Activated CD4-positive, alpha-beta memory T cell treated with anti-CD3 and anti-CD28 coated beads, Interleukin-2, amount 10 ng/mL, durations not matched to agents 7 days and 5 days (primary cell): ENCODE measurements at regions not wholly inside any gene's neighbourhood (a gene's known extent, or its start where the extent isn't known, plus 50 kb on each side); places are given as distances from the start of the nearest gene placed in this dataset.

Experiments used
- CTCF ChIA-PET: fragments of 350-600 bp; sonication (Branson Sonifier 250); formaldehyde crosslinking; loops from one replicate; lab custom pipeline; 2021; ENCODE audit warnings: antibody characterized with exemption, inconsistent platforms; lab: Charles Lee
- POLR2A ChIA-PET: fragments of 350-600 bp; sonication (Branson Sonifier 250); formaldehyde crosslinking; loops from one replicate; lab custom pipeline; 2021; ENCODE audit warnings: antibody characterized with exemption; lab: Charles Lee
- DNase-seq: peaks from one replicate; pipeline ENCODE4 v3.0.0-alpha.2; 2020
- H3K27ac Mint-ChIP-seq: one replicate; pipeline ENCODE4 v1.8.0; 2021; ENCODE audit warnings: mild to moderate bottlenecking, mixed read lengths
- H3K27me3 Mint-ChIP-seq: one replicate; pipeline ENCODE4 v1.8.0; 2021; ENCODE audit warnings: mixed read lengths
- H3K36me3 Mint-ChIP-seq: one replicate; pipeline ENCODE4 v1.8.0; 2021; ENCODE audit warnings: low read depth, mixed read lengths
- H3K4me1 Mint-ChIP-seq: one replicate; pipeline ENCODE4 v1.8.0; 2021; ENCODE audit warnings: mixed read lengths
- H3K4me3 Mint-ChIP-seq: one replicate; pipeline ENCODE4 v1.8.0; 2021; ENCODE audit warnings: mild to moderate bottlenecking, mixed read lengths
- H3K9me3 Mint-ChIP-seq: one replicate; pipeline ENCODE4 v1.8.0; 2021; ENCODE audit warnings: mixed read lengths

- no peak overlapping the region for H3K27ac Mint-ChIP-seq
- no peak for DNase-seq
- CTCF ChIA-PET: no interaction called here
- H3K9me3 Mint-ChIP-seq: peaks cover 33% of the 10 kb centered on the region
- no peaks in the 10 kb centered on the region for H3K4me1 Mint-ChIP-seq
- POLR2A ChIA-PET: no interaction called here
- no peaks in the 10 kb centered on the region for H3K27me3 Mint-ChIP-seq
- H3K36me3 Mint-ChIP-seq: no peaks in the 10 kb centered on the region
- H3K4me3 Mint-ChIP-seq: no peak overlapping the region
These were observed 1472.6 kb downstream of the UQCRFS1 start for GRCh38 chr19:27740396-27740795.

DNA sequence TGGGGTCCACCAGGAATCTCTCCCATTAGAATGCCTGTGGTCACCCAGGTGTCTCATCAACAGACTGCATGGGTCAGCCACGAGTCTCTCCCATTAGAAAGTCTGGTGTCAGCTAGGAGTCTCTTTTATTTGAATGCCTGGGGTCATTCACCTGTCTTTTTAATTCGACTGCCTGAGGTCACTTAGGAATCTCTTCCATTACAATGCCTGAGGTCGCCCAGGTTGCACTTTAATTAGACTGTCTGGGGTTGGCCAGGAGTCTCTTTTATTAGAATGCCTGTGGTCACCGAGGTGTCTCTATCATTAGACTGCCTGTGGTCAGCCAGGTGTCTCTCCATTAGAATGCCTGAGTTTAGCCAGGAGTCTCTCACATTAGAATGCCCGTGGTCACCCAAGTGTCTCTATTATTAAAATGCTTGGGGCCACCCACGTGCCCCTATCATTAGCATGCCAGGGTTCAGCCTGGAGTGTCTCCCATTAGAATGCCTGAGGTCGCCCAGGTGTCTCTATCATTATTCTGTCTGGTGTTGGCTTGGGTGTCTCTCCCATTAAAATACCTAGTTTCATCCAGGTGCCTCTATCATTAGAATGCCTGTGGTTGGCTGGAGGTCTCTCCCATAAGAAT, 1474.3 kb downstream of the UQCRFS1 start:
- Mint-ChIP-seq H3K27ac (no peak overlapping the region), H3K36me3 (peaks cover 3% of the 10 kb centered on the region), H3K4me3 (no peak overlapping the region), H3K9me3 (peaks cover 42% of the 10 kb centered on the region), H3K4me1 (no peaks in the 10 kb centered on the region), H3K27me3 (no peaks in the 10 kb centered on the region)
- CTCF ChIA-PET: no interaction called here
- POLR2A ChIA-PET: no interaction called here
- DNase-seq: no peak

DNA sequence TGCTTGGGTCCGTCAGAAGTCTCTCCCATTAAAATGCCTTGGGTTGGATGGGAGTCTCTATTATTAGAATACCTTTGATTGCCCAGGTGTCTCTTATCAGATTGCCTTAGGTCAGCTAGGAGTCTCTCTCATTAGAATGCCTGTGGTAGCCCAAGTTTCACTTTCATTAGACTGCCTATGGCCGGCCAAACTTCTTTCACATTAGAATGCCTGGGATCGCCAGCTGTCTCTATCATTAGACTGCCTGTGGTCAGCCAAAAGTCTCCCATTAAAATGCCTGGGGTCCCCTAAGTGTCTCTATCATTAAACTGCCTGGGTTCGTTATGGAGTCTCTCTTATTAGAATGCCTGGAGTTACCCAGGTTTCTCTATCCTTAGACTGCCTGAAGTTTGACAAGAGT, 1476.7 kb downstream of the UQCRFS1 start:
- Mint-ChIP-seq H3K4me1 (no peaks in the 10 kb centered on the region), H3K9me3 (peaks cover 34% of the 10 kb centered on the region), H3K27ac (no peak overlapping the region), H3K27me3 (no peaks in the 10 kb centered on the region), H3K4me3 (no peak overlapping the region), H3K36me3 (peaks cover 4% of the 10 kb centered on the region)
- POLR2A ChIA-PET: no interaction called here
- no peak for DNase-seq
- CTCF ChIA-PET: no interaction called here

GRCh38 chr19:27735314-27735713, 1477.6 kb downstream of the UQCRFS1 start:
- H3K9me3 Mint-ChIP-seq: peaks cover 30% of the 10 kb centered on the region
- H3K27me3 Mint-ChIP-seq: no peaks in the 10 kb centered on the region
- ChIA-PET CTCF (no interaction called here), POLR2A (no interaction called here)
- no peak overlapping the region for H3K27ac Mint-ChIP-seq
- no peak overlapping the region for H3K4me3 Mint-ChIP-seq
- peaks cover 4% of the 10 kb centered on the region for H3K36me3 Mint-ChIP-seq
- no peaks in the 10 kb centered on the region for H3K4me1 Mint-ChIP-seq
- DNase-seq: no peak

DNA sequence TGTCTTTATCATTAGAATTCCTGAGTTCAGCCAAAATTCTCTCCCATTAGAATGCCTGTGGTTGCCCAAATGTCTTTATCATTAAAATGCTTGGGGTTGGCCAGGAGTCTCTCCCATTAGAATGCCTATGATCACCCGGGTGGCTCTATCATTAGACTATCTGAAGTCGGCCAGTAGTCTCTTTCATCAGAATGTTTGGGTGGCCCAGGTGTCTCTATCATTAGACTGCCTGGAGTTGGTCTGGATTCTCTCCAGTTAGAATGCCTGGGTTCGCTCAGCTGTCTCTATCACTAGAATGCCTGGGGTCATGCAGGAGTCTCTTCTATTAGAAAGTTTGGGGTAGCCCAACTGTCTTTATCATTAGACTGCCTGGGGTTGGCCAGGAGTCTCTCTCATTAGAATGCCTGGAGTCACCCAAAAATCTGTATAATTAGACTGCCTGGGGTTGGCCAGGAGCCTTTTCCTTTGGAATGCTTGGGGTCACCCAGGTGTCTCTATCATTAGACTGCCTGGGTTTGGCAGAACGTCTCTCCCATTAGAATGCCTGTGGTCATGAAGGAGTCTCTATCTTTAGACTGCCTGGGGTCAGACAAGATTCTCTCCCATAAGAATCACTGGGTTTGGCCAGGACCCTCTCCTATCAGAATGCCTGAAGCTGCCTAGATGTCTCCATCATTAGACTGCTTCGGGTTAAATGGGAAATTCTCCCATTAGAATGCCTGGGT, 1478.3 kb downstream of the UQCRFS1 start:
- ChIA-PET POLR2A (no interaction called here), CTCF (no interaction called here)
- Mint-ChIP-seq H3K4me3 (no peak overlapping the region), H3K4me1 (no peaks in the 10 kb centered on the region), H3K27me3 (no peaks in the 10 kb centered on the region), H3K27ac (no peak overlapping the region), H3K36me3 (peaks cover 4% of the 10 kb centered on the region), H3K9me3 (peaks cover 30% of the 10 kb centered on the region)
- DNase-seq: no peak

- H3K27me3 Mint-ChIP-seq: no peaks in the 10 kb centered on the region
- no peaks in the 10 kb centered on the region for H3K4me1 Mint-ChIP-seq
- peaks cover 4% of the 10 kb centered on the region for H3K36me3 Mint-ChIP-seq
- POLR2A ChIA-PET: no interaction called here
- no peak overlapping the region for H3K27ac Mint-ChIP-seq
- CTCF ChIA-PET: no interaction called here
- H3K4me3 Mint-ChIP-seq: no peak overlapping the region
- peaks cover 22% of the 10 kb centered on the region for H3K9me3 Mint-ChIP-seq
- DNase-seq: no peak
These were observed 1479.2 kb downstream of the UQCRFS1 start for GRCh38 chr19:27733551-27734266.

- no peaks in the 10 kb centered on the region for H3K4me1 Mint-ChIP-seq
- ChIA-PET POLR2A (no interaction called here), CTCF (no interaction called here)
- peaks cover 4% of the 10 kb centered on the region for H3K36me3 Mint-ChIP-seq
- peaks cover 16% of the 10 kb centered on the region for H3K9me3 Mint-ChIP-seq
- H3K27me3 Mint-ChIP-seq: no peaks in the 10 kb centered on the region
- DNase-seq: no peak
- H3K4me3 Mint-ChIP-seq: no peak overlapping the region
- no peak overlapping the region for H3K27ac Mint-ChIP-seq
These were observed 1483.6 kb downstream of the UQCRFS1 start for GRCh38 chr19:27729332-27729731.

GRCh38 chr19:27722625-27723024, 1490.3 kb downstream of the UQCRFS1 start:
- ChIA-PET CTCF (no interaction called here), POLR2A (no interaction called here)
- Mint-ChIP-seq H3K4me1 (no peaks in the 10 kb centered on the region), H3K27me3 (no peaks in the 10 kb centered on the region), H3K27ac (no peak overlapping the region), H3K4me3 (no peak overlapping the region), H3K9me3 (peaks cover 42% of the 10 kb centered on the region), H3K36me3 (no peaks in the 10 kb centered on the region)
- no peak for DNase-seq

GRCh38 chr19:27720155-27720554, 1492.8 kb downstream of the UQCRFS1 start:
- Mint-ChIP-seq H3K27ac (no peak overlapping the region), H3K4me3 (no peak overlapping the region), H3K36me3 (no peaks in the 10 kb centered on the region), H3K9me3 (peaks cover 51% of the 10 kb centered on the region), H3K4me1 (no peaks in the 10 kb centered on the region), H3K27me3 (no peaks in the 10 kb centered on the region)
- ChIA-PET POLR2A (no interaction called here), CTCF (no interaction called here)
- DNase-seq: no peak

DNA sequence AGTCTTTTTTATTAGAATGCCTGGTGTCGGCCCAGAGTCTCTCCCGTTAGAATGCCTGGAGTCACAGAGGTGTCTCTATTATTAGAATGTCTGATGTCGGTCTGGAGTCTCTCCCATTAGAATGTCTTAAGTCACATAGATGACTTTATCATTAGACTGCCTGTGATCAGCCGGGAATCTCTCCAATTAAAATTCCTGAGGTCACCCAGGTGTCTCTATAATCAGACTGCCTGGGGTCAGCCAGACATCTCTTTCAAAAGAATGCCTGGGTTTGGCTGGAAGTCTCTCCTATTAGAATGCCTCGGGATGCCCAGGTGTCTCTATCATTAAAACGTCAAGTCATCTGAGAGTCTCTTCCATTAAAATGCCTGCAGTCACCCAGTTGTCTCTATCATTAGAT, 1493.9 kb downstream of the UQCRFS1 start:
- Mint-ChIP-seq H3K4me3 (no peak overlapping the region), H3K9me3 (peaks cover 51% of the 10 kb centered on the region), H3K27me3 (no peaks in the 10 kb centered on the region), H3K27ac (no peak overlapping the region), H3K4me1 (no peaks in the 10 kb centered on the region), H3K36me3 (no peaks in the 10 kb centered on the region)
- ChIA-PET CTCF (no interaction called here), POLR2A (no interaction called here)
- no peak for DNase-seq

DNA sequence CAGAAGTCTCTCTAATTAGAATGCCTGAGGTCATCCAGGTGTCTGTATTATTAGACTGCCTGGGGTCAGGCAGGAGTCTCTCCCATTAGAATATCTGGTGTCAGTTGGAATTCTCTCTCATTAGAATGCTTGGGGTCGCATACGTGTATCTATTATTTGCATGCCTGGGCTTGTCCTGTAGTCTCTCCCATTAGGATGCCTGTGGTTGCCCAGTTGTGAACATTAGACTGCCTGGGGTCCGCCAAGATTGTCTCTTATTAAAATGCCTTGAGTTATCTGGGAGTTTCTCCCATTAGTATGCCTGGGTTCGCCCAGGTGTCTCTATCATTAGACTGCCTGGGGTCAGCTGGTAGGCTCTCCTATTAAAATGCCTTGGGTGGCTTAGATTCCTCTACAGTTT, 1494.7 kb downstream of the UQCRFS1 start:
- H3K9me3 Mint-ChIP-seq: peaks cover 55% of the 10 kb centered on the region
- no peaks in the 10 kb centered on the region for H3K4me1 Mint-ChIP-seq
- DNase-seq: no peak
- no peaks in the 10 kb centered on the region for H3K27me3 Mint-ChIP-seq
- no peak overlapping the region for H3K4me3 Mint-ChIP-seq
- POLR2A ChIA-PET: no interaction called here
- CTCF ChIA-PET: no interaction called here
- H3K27ac Mint-ChIP-seq: no peak overlapping the region
- H3K36me3 Mint-ChIP-seq: no peaks in the 10 kb centered on the region

GRCh38 chr19:27717825-27718224, 1495.1 kb downstream of the UQCRFS1 start:
- DNase-seq: no peak
- no peak overlapping the region for H3K27ac Mint-ChIP-seq
- ChIA-PET POLR2A (no interaction called here), CTCF (no interaction called here)
- peaks cover 56% of the 10 kb centered on the region for H3K9me3 Mint-ChIP-seq
- H3K4me1 Mint-ChIP-seq: no peaks in the 10 kb centered on the region
- no peaks in the 10 kb centered on the region for H3K27me3 Mint-ChIP-seq
- no peaks in the 10 kb centered on the region for H3K36me3 Mint-ChIP-seq
- H3K4me3 Mint-ChIP-seq: no peak overlapping the region

GRCh38 chr19:27716922-27717321, 1496.0 kb downstream of the UQCRFS1 start:
- H3K4me3 Mint-ChIP-seq: no peak overlapping the region
- no peaks in the 10 kb centered on the region for H3K36me3 Mint-ChIP-seq
- H3K27ac Mint-ChIP-seq: no peak overlapping the region
- no peaks in the 10 kb centered on the region for H3K27me3 Mint-ChIP-seq
- H3K9me3 Mint-ChIP-seq: peaks cover 62% of the 10 kb centered on the region
- H3K4me1 Mint-ChIP-seq: no peaks in the 10 kb centered on the region
- ChIA-PET CTCF (no interaction called here), POLR2A (no interaction called here)
- no peak for DNase-seq
